Stimulated activated CD4-positive, alpha-beta T cell treated with anti-CD3 and anti-CD28 coated beads, Interleukin-4, amount 100 ng/mL, for 48 hours (primary cell): ENCODE measurements at regions not wholly inside any gene's neighbourhood (a gene's known extent, or its start where the extent isn't known, plus 50 kb on each side); places are given as distances from the start of the nearest gene placed in this dataset.

Experiments
- DNase-seq, 2 donors: peaks; one replicate each; pipeline ENCODE4 v3.0.0-alpha.2; 2020; ENCODE audit warnings: low read depth in 2 of 2

- DNase-seq: no peak
These were observed 769.0 kb upstream of the ZEB2 start for GRCh38 chr2:145288650-145289496.

- no peak for DNase-seq
These were observed 767.8 kb upstream of the ZEB2 start for GRCh38 chr2:145287736-145288135.

- DNase-seq: no peak
These were observed 766.9 kb upstream of the ZEB2 start for GRCh38 chr2:145286716-145287275.

GRCh38 chr2:145284551-145284950 is 764.6 kb upstream of the ZEB2 start:
- DNase-seq: no peak

- DNase-seq: no peak
These were observed 763.2 kb upstream of the ZEB2 start for GRCh38 chr2:145283131-145283530.

GRCh38 chr2:145277922-145278321 is 758.0 kb upstream of the ZEB2 start:
- no peak for DNase-seq

GRCh38 chr2:145273840-145274239 is 753.9 kb upstream of the ZEB2 start:
- no peak for DNase-seq

- DNase-seq: no peak
These were observed 749.0 kb upstream of the ZEB2 start for GRCh38 chr2:145268931-145269330.

GRCh38 chr2:145267451-145267850 is 747.5 kb upstream of the ZEB2 start:
- no peak for DNase-seq

GRCh38 chr2:145265244-145265643 is 745.3 kb upstream of the ZEB2 start:
- no peak for DNase-seq

GRCh38 chr2:145260674-145261073 is 740.8 kb upstream of the ZEB2 start:
- DNase-seq: no peak

- no peak for DNase-seq
These were observed 740.2 kb upstream of the ZEB2 start for GRCh38 chr2:145260081-145260480.

GRCh38 chr2:145258903-145259579 is 739.1 kb upstream of the ZEB2 start:
- DNase-seq: no peak

GRCh38 chr2:145257931-145258330 is 738.0 kb upstream of the ZEB2 start:
- no peak for DNase-seq

- DNase-seq: no peak
These were observed 736.6 kb upstream of the ZEB2 start for GRCh38 chr2:145256551-145256950.

- no peak for DNase-seq
These were observed 734.4 kb upstream of the ZEB2 start for GRCh38 chr2:145254291-145254690.

GRCh38 chr2:145253492-145253891 is 733.6 kb upstream of the ZEB2 start:
- DNase-seq: no peak

GRCh38 chr2:145245268-145245870 is 725.5 kb upstream of the ZEB2 start:
- DNase-seq: no peak

GRCh38 chr2:145235312-145235711 is 715.4 kb upstream of the ZEB2 start:
- no peak for DNase-seq

- no peak for DNase-seq
These were observed 710.6 kb upstream of the ZEB2 start for GRCh38 chr2:145230546-145230945.

GRCh38 chr2:145228506-145228905 is 708.6 kb upstream of the ZEB2 start:
- no peak for DNase-seq

- DNase-seq: no peak
These were observed 707.0 kb upstream of the ZEB2 start for GRCh38 chr2:145226901-145227300.

GRCh38 chr2:145221516-145221915 is 701.6 kb upstream of the ZEB2 start:
- no peak for DNase-seq
